Uterus (tissue), 2 donors: ENCODE measurements at regions not wholly inside any gene's neighbourhood (a gene's known extent, or its start where the extent isn't known, plus 50 kb on each side); places are given as distances from the start of the nearest gene placed in this dataset.

Source experiments
- CTCF ChIP-seq, 4 experiments: fragments of 200-600 bp in 2 of 4; fragments of 450-650 bp in 2 of 4; sonication (generic) in 2 of 4; IDR thresholded peaks; one replicate each; pipeline ENCODE4 v1.5.1; 2016 to 2019; ENCODE audit warnings: antibody characterized with exemption in 4 of 4, mild to moderate bottlenecking in 2 of 4, moderate library complexity in 1 of 4
- POLR2A ChIP-seq, 2 donors: fragments of 450-650 bp; IDR thresholded peaks; one replicate each; pipeline ENCODE4 v1.6.1; 2016; ENCODE audit warnings: antibody characterized with exemption in 2 of 2, mild to moderate bottlenecking in 1 of 2, moderate library complexity in 1 of 2

- TF ChIP-seq CTCF (IDR thresholded peaks at IDR 0.05) (no peak), POLR2A (IDR thresholded peaks at IDR 0.05) (no peak)
Measured at GRCh38 chr10:57465155-57465554, 802.5 kb downstream of the IPMK start.
